ENCODE measurements at regions not wholly inside any gene's neighbourhood (a gene's known extent, or its start where the extent isn't known, plus 50 kb on each side); places are given as distances from the start of the nearest gene placed in this dataset.

DNA sequence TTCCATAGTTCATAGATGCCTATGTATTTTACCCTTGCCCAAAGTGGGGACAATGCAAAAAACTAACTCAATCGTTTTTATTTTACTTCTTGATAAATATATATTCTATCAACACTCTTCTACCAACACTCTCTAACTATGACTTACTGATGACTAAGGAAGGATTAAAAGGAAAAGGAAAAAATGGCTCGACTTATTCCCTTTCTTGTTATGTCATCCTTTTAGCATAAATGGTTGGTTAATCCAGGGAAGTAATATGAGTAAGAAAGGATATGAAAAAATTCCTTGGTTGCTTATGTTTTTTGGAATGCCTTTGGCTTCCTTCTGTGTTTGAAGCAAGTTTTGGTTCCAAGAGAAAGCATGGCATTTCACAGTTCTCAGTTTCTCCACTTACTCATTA lies 1087.1 kb downstream of the C4orf33 start:
- DNase-seq (ENCODE audit: low read depth): no peak

GRCh38 chr4:130183766-130184165 lies 1087.8 kb downstream of the C4orf33 start:
- no peak for DNase-seq (ENCODE audit: low read depth)

- no peak for DNase-seq (ENCODE audit: low read depth)
These were observed 1089.2 kb downstream of the C4orf33 start for GRCh38 chr4:130185123-130185522.

DNA sequence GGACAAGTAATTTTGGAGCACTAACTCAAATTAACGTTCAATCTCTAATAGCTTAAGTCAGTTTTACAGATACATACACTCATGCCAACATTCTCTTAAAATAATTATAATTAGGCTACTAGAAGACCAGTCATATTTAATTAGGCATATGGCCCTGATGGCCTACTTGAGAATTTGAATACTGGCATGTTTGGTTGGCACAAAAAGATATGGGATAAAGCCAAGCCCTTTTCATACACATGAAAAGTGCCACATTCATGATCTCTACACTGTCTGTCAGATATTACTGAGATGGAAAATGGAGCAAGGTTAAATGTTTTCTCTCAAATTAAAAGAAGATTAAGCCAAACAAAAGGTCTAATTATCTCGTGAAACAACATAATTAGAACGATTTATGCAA lies 1091.0 kb downstream of the C4orf33 start:
- DNase-seq (ENCODE audit: low read depth): no peak

DNA sequence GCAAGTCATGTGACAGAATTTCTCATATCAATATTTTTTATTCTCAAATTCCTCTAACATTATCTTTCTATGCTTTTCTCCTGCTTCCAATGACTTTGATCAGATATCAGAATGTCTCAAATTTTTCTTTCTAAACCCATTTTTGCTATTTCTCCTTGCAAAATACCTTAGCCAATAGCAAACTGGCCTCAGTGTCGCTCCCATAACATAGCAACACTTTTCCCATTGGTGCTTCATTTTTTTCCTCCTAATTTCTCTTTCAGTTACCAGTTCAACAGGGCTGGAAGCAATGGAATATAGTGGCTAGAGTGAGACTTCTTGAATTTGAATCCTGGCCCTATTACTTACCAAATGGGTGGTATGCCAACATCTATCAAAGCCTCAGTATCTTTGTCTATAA lies 1091.6 kb downstream of the C4orf33 start:
- DNase-seq (ENCODE audit: low read depth): no peak

- no peak for DNase-seq (ENCODE audit: low read depth)
These were observed 1096.8 kb downstream of the C4orf33 start for GRCh38 chr4:130192787-130193186.

DNA sequence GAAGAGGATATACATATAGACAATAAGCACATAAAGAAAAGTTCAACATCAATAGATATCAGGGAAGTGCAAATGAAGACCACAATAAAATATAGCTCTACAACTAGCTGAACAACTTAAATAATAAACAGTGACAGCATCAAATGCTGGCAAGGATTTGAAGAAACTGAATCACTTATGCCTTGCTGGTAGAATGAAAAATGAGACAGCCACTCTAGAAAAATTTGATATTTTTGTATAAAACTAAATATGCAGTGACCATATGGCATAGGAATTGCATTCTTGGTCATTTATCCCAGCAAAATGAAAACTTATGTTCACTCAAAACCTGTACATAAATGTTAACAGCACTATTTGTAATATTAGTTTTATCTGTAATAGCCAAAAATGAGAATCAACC lies 1102.0 kb downstream of the C4orf33 start:
- DNase-seq (ENCODE audit: low read depth): no peak

GRCh38 chr4:130203571-130203970 lies 1107.6 kb downstream of the C4orf33 start:
- DNase-seq (ENCODE audit: low read depth): no peak

- DNase-seq (ENCODE audit: low read depth): peak; percentile 76
These were observed 1114.9 kb downstream of the C4orf33 start for GRCh38 chr4:130210864-130211263.

DNA sequence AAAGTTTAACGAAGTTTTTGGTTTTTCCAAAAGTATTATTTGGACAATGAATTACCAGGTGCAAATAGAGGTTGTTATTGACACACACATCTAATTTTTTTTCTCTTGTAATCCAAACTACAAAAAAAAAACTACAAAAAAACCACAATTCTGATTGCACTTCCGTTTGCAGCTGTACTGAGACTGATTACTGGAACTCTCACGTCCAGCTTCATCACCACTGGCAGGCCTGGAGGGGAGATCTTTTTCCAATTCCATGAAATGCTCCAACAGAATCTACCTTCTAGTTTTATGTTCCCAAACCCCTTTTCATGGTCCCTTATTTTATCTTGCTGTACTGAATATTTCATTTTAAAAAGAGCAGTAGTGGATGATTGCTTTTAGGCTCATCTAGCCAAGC lies 1118.3 kb downstream of the C4orf33 start:
- DNase-seq (ENCODE audit: low read depth): no peak

GRCh38 chr4:130233377-130234047 lies 1137.6 kb downstream of the C4orf33 start:
- DNase-seq (ENCODE audit: low read depth): no peak

DNA sequence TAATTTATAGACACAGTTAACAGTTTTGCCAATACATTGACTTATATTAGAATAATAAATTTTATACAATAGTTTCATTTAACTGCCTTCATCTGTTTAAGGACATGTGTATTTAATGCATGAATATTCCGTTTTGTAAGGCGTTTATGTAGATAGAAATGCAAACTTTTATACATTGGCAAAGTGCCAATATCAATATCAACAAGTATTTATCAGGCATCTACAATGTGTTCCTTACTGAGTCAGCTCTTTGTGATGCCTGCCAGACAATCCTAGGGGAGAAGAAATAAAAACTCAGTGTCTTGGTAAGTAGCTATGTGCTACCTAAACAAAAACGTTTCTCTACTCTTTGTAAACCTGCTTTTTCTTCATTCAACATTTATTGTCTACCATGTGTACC lies 1142.2 kb downstream of the C4orf33 start:
- no peak for DNase-seq (ENCODE audit: low read depth)

- no peak for DNase-seq (ENCODE audit: low read depth)
These were observed 1153.0 kb downstream of the C4orf33 start for GRCh38 chr4:130249002-130249401.

DNA sequence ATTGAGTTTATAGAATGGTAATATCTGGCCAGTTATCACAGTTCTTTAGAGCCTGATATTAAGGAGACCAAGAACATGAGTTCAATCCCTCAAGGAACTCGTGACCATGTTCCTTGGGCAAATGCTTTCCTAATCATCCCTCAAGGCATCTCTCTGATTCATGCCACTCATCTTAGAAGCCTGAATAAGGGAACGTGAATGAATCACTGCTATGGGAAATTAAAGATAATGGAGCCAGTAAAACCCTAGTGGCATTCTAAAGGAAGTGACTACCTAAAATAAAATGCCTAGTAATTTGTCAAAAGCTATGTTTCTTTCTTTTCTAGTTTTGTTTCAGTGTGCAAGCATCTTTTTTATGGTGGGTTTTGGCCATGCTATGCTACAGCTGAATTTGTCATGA lies 1161.3 kb downstream of the C4orf33 start:
- DNase-seq (ENCODE audit: low read depth): peak; percentile 55

GRCh38 chr4:130266814-130267213 lies 1170.9 kb downstream of the C4orf33 start:
- DNase-seq (ENCODE audit: low read depth): no peak

GRCh38 chr4:130288576-130288975 lies 1192.6 kb downstream of the C4orf33 start:
- DNase-seq (ENCODE audit: low read depth): no peak

GRCh38 chr4:130293692-130294091 lies 1197.7 kb downstream of the C4orf33 start:
- no peak for DNase-seq (ENCODE audit: low read depth)

DNA sequence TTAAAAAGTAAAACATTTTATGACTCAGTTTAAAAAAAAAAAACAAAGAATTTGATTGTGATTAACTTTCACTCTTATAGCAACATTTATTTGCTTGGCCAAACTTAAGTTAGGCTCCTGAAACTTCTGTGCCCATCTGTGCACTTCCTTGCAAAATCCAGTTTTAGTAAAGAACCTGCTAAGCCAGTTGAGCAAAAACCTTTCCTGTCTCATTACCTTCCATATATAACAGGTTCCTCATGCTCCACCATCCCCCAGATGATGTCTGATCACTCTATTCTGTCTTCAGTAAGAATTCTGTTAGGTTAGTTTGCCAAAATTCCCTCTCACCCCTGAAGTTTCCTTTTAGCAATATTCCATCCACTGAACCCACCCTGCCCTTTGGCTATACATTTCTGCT lies 1200.5 kb downstream of the C4orf33 start:
- no peak for DNase-seq (ENCODE audit: low read depth)

DNA sequence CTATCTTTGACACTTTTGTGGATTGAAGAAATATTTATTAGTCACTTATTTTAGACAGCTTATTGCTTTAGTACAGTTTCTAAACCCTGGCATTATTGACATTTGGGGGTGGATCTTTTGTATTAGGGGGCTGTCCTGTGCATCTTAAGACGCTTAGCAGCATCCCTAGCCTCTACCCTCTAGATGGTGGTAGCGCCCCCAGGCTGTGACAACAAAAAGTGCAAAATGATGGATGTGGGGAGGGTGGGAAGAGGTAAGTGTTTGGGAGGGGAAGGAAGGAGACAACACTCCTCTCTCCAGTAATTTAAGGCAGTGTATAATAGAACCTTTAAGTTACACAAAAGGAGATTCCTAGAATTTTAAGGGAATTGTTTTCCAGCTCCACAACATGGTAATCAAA lies 1210.6 kb downstream of the C4orf33 start:
- no peak for DNase-seq (ENCODE audit: low read depth)

DNA sequence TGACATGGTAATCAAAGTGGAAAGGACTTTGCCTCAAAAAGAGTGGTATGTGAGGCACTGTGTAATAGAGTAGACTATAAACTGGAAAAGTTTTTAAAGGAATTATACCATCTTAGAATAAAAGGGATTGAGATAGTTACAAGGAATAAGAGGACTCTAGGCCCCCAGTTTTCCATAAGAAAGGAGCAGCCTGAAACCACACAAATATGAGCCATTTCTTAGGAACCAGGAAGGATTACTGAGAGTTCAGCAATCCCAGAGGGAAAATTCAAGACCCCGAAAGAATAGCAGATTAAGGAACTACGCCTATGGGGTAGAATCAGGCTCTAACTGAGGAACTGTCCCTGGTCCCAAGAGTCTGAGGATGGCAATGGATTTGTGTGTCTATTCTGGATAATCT lies 1213.3 kb downstream of the C4orf33 start:
- no peak for DNase-seq (ENCODE audit: low read depth)

- no peak for DNase-seq (ENCODE audit: low read depth)
These were observed 1226.5 kb downstream of the C4orf33 start for GRCh38 chr4:130322439-130322838.

- DNase-seq (ENCODE audit: low read depth): no peak
These were observed 1233.1 kb downstream of the C4orf33 start for GRCh38 chr4:130329036-130329435.

DNA sequence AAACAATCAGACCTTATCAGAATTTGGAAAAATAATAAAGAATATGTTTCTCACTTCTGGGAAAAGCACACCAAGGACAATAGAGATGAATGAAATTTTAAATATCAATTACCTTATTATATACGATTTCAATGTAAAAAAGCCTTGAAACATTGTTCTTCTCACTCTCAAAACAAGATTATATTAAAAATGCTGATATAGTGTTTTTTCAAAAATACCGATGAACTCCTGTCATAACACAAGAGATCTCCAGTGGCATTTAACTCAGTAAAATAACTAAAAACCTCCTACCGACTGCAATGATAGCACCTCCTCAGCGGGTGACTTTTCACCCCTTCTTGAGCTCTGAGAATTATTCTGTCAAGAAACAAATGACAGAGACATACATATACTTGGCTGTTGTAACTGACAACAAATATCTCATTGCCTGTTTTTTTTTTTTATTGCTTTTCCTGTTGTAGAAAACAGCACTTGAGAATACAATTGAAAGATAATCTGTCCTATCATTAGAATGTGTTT lies 1237.3 kb downstream of the C4orf33 start:
- no peak for DNase-seq (ENCODE audit: low read depth)

All from GM04503 (cell line).